HCT116 (cell line): ENCODE measurements at regions not wholly inside any gene's neighbourhood (a gene's known extent, or its start where the extent isn't known, plus 50 kb on each side); places are given as distances from the start of the nearest gene placed in this dataset.

Experiments used
- ATAC-seq: fragments of 200-7000 bp; cut with Tn5 transposase; 2 replicates; pipeline ENCODE4 v1.9.1; 2020; ENCODE audit warnings: mild to moderate bottlenecking, moderate library complexity
- BruUV-seq: library from RNA; stranded (reverse); fragments of 400-500 nt; replicated peaks from 2 replicates; lab custom pipeline; 2021; lab: Mats Ljungman, UMichigan
- CTCF ChIA-PET: fragments of 300-600 bp; sonication (Branson Sonifier 250); formaldehyde crosslinking; loops from one replicate; lab custom pipeline; 2021; ENCODE audit warnings: antibody characterized with exemption; lab: Charles Lee
- POLR2A ChIA-PET: fragments of 300-600, 350-600 bp; sonication (Branson Sonifier 250); formaldehyde crosslinking; loops from one replicate; lab custom pipeline; 2021; ENCODE audit warnings: antibody characterized with exemption; lab: Charles Lee
- RAD21 ChIA-PET, 2 experiments: fragments of 300-600 bp; sonication (Branson Sonifier 250); formaldehyde crosslinking; loops; one replicate each; lab custom pipeline; 2023; ENCODE audit warnings: low total read pairs in 2 of 2; ENCODE audit not compliant: uncharacterized antibody in 2 of 2, unreplicated experiment in 2 of 2, low non-redundant PET in 1 of 2; lab: Charles Lee
- DNase-seq: peaks from one replicate; pipeline ENCODE4 v3.0.0-alpha.2; 2010; ENCODE audit warnings: low read depth, low spot score
- H2AFZ ChIP-seq: fragments of 200-600 bp; shearing (Covaris generic), sonication (generic); 2 replicates; pipeline ENCODE4 v1.6.1; 2017; ENCODE audit warnings: low read depth, mixed run types, mixed read lengths, antibody characterized with exemption, low read length; ENCODE audit not compliant: poor library complexity, severe bottlenecking
- H3K27ac ChIP-seq: 2 replicates; pipeline ENCODE4 v1.5.1; 2012; ENCODE audit warnings: low read depth, low read length
- H3K27me3 ChIP-seq: fragments of 200-600 bp; sonication (generic); 2 replicates; pipeline ENCODE4 v1.6.1; 2016; ENCODE audit warnings: mixed run types, low read length, mixed read lengths; ENCODE audit not compliant: insufficient read depth
- H3K36me3 ChIP-seq, 2 experiments: fragments of 200-500 bp in 1 of 2; fragments of 200-600 bp in 1 of 2; sonication (Bioruptor generic) in 1 of 2; sonication (generic) in 1 of 2; 2 replicates each; pipeline versions ENCODE4 v1.5.1 to v1.6.1; 2014 to 2016; ENCODE audit warnings: low read length in 2 of 2, inconsistent platforms in 1 of 2, mixed read lengths in 1 of 2, mixed run types in 1 of 2; ENCODE audit not compliant: insufficient read depth in 2 of 2, control insufficient read depth in 1 of 2
- H3K4me1 ChIP-seq, 2 experiments: fragments of 200-600 bp in 1 of 2; sonication (generic) in 1 of 2; 2 replicates each; pipeline versions ENCODE4 v1.5.1 to v1.6.1; 2012 to 2017; ENCODE audit warnings: low read length in 2 of 2, inconsistent platforms in 1 of 2, mild to moderate bottlenecking in 1 of 2, mixed read lengths in 1 of 2, mixed run types in 1 of 2, moderate library complexity in 1 of 2; ENCODE audit not compliant: insufficient read depth in 2 of 2, control insufficient read depth in 1 of 2
- H3K4me2 ChIP-seq: fragments of 200-600 bp; sonication (generic); 2 replicates; pipeline ENCODE4 v1.6.1; 2017; ENCODE audit warnings: mixed run types, low read length, mixed read lengths
- H3K4me3 ChIP-seq, 2 experiments: fragments of 200-600 bp in 1 of 2; sonication (generic) in 1 of 2; replicated peaks in 1 of 2; 2 replicates each; pipeline ENCODE4 v1.5.1; 2011 to 2016; ENCODE audit warnings: low read length in 2 of 2, control low read depth in 1 of 2, low read depth in 1 of 2, mild to moderate bottlenecking in 1 of 2, mixed read lengths in 1 of 2, mixed run types in 1 of 2
- H3K79me2 ChIP-seq: fragments of 200-600 bp; sonication (generic); 2 replicates; pipeline ENCODE4 v1.6.1; 2017; ENCODE audit warnings: mild to moderate bottlenecking, mixed run types, low read length, moderate library complexity, mixed read lengths; ENCODE audit not compliant: insufficient read depth
- H3K9ac ChIP-seq: fragments of 200-600 bp; sonication (generic); 2 replicates; pipeline ENCODE4 v1.6.1; 2016; ENCODE audit warnings: low read length, mixed read lengths
- H3K9me2 ChIP-seq: fragments of 200-600 bp; sonication (generic), shearing (Covaris generic); 2 replicates; pipeline ENCODE4 v1.6.1; 2017; ENCODE audit warnings: mixed run types, mild to moderate bottlenecking, moderate library complexity; ENCODE audit not compliant: insufficient read depth
- H3K9me3 ChIP-seq, 2 experiments: fragments of 200-500 bp in 1 of 2; fragments of 200-600 bp in 1 of 2; sonication (Bioruptor generic) in 1 of 2; sonication (generic) in 1 of 2; 2 replicates each; pipeline ENCODE4 v1.6.1; 2014 to 2017; ENCODE audit warnings: low read length in 2 of 2, mixed read lengths in 2 of 2, inconsistent platforms in 1 of 2, low read depth in 1 of 2, mild to moderate bottlenecking in 1 of 2, mixed run types in 1 of 2, moderate library complexity in 1 of 2; ENCODE audit not compliant: control insufficient read depth in 1 of 2, insufficient read depth in 1 of 2
- H4K20me1 ChIP-seq: fragments of 200-600 bp; sonication (generic), shearing (Covaris generic); 2 replicates; pipeline ENCODE4 v1.6.1; 2017; ENCODE audit warnings: mixed run types, mild to moderate bottlenecking, moderate library complexity; ENCODE audit not compliant: insufficient read depth
- CBX3 ChIP-seq: IDR thresholded peaks from 2 replicates; pipeline ENCODE4 v1.6.1; 2012; ENCODE audit warnings: low read depth
- CEBPB ChIP-seq: IDR thresholded peaks from 2 replicates; pipeline ENCODE4 v1.6.1; 2012; ENCODE audit warnings: low read depth
- CTCF ChIP-seq, 3 experiments: fragments of 200-600 bp in 1 of 3; sonication (generic) in 1 of 3; IDR thresholded peaks in 2 of 3; conservative IDR thresholded peaks in 1 of 3; 2 replicates each; pipeline ENCODE4 v1.5.1; 2012 to 2017; ENCODE audit warnings: low read depth in 2 of 3, low read length in 2 of 3, antibody characterized with exemption in 1 of 3, borderline replicate concordance in 1 of 3, control low read depth in 1 of 3, mild to moderate bottlenecking in 1 of 3, mixed read lengths in 1 of 3, mixed run types in 1 of 3, moderate library complexity in 1 of 3; ENCODE audit not compliant: insufficient read depth in 1 of 3
- EGR1 ChIP-seq: IDR thresholded peaks from 2 replicates; pipeline ENCODE4 v1.6.1; 2012; ENCODE audit warnings: low read depth
- ELF1 ChIP-seq: IDR thresholded peaks from 2 replicates; pipeline ENCODE4 v1.6.1; 2012; ENCODE audit warnings: low read depth, borderline replicate concordance
- EZH2 ChIP-seq: fragments of 200-600 bp; sonication (generic); IDR thresholded peaks from 2 replicates; pipeline ENCODE4 v1.6.1; 2017; ENCODE audit warnings: antibody characterized with exemption, mixed run types
- EZH2phosphoT487 ChIP-seq: fragments of 200-600 bp; IDR thresholded peaks from 2 replicates; pipeline ENCODE4 v1.6.1; 2018; ENCODE audit warnings: antibody characterized with exemption, borderline replicate concordance
- FOSL1 ChIP-seq: IDR thresholded peaks from 2 replicates; pipeline ENCODE4 v1.6.1; 2012; ENCODE audit warnings: low read depth
- JUND ChIP-seq: IDR thresholded peaks from 2 replicates; pipeline ENCODE4 v1.6.1; 2012
- MAX ChIP-seq: IDR thresholded peaks from 2 replicates; pipeline ENCODE4 v1.6.1; 2012
- REST ChIP-seq: IDR thresholded peaks from 2 replicates; pipeline ENCODE4 v1.6.1; 2012; ENCODE audit warnings: low read depth
- SIN3A ChIP-seq: IDR thresholded peaks from 2 replicates; pipeline ENCODE4 v1.6.1; 2012; ENCODE audit warnings: low read depth
- SP1 ChIP-seq: IDR thresholded peaks from 2 replicates; pipeline ENCODE4 v1.6.1; 2012; ENCODE audit warnings: low read depth
- SRF ChIP-seq: IDR thresholded peaks from 2 replicates; pipeline ENCODE4 v1.6.1; 2012; ENCODE audit warnings: low read depth
- TCF7L2 ChIP-seq: IDR thresholded peaks from 2 replicates; pipeline ENCODE4 v1.7.0; 2011; ENCODE audit warnings: borderline replicate concordance, inconsistent platforms; ENCODE audit not compliant: insufficient read depth, insufficient read length; ENCODE audit errors: extremely low read depth
- ZNF274 ChIP-seq: fragments of 200-500 bp; sonication (Bioruptor generic); IDR thresholded peaks from 2 replicates; pipeline ENCODE4 v1.6.1; 2014; ENCODE audit warnings: mild to moderate bottlenecking, low read depth, low read length, inconsistent platforms
- intact Hi-C: fragments of 100-400 bp; cut with micrococcal nuclease; formaldehyde crosslinking; loops from 2 replicates; pipeline ENCODE4 v1.10.0; 2022

GRCh38 chr4:23122666-23123400 lies 430.1 kb downstream of the GBA3 start:
- no peak overlapping the region for H3K9ac ChIP-seq
- TF ChIP-seq EZH2 (no peak), JUND (no peak), CEBPB (no peak), CBX3 (no peak)
- TF ChIP-seq, all 23 proteins: peak for 0
- Histone ChIP-seq H3K36me3 (no peaks in the 10 kb centered on the region), H3K27ac (no peak overlapping the region), H2AFZ (no peak overlapping the region), H3K79me2 (no peaks in the 10 kb centered on the region), H4K20me1 (no peaks in the 10 kb centered on the region), H3K9me3 (peaks cover 5 to 8% of the 10 kb centered on the region in 2 experiments; a peak in 2 of 4 replicates), H3K27me3 (no peaks in the 10 kb centered on the region), H3K4me2 (no peak overlapping the region), H3K9me2 (no peaks in the 10 kb centered on the region), H3K4me3 (no peak overlapping the region), H3K4me1 (no peaks in the 10 kb centered on the region)
- no TSS peak for BruUV-seq
- intact Hi-C loops, result no loop called here
- ChIA-PET CTCF (no interaction called here), POLR2A (no interaction called here), RAD21 (no interaction called here)
- no peak for ATAC-seq
- no peak for DNase-seq

GRCh38 chr4:23120374-23120773 lies 427.6 kb downstream of the GBA3 start:
- Histone ChIP-seq H3K9me3 (peaks cover 0 to 1% of the 10 kb centered on the region in 2 experiments; a peak in 2 of 4 replicates), H3K27me3 (no peaks in the 10 kb centered on the region), H3K4me2 (no peak overlapping the region), H3K4me1 (no peaks in the 10 kb centered on the region), H3K9me2 (no peaks in the 10 kb centered on the region), H3K79me2 (no peaks in the 10 kb centered on the region), H3K9ac (no peak overlapping the region), H4K20me1 (no peaks in the 10 kb centered on the region), H2AFZ (no peak overlapping the region), H3K36me3 (no peaks in the 10 kb centered on the region), H3K4me3 (no peak overlapping the region), H3K27ac (no peak overlapping the region)
- ChIA-PET RAD21 (no interaction called here), CTCF (no interaction called here), POLR2A (no interaction called here)
- intact Hi-C loops, result no loop called here
- BruUV-seq, result no TSS peak
- no peak for DNase-seq
- ATAC-seq, result no peak
- TF ChIP-seq SRF, result no peak
- no peak for TF ChIP-seq ELF1
- no peak for TF ChIP-seq SIN3A
- TF ChIP-seq EZH2phosphoT487, result no peak
- TF ChIP-seq CEBPB, result no peak
- TF ChIP-seq CTCF (IDR thresholded peaks at IDR 0.05 in 2 of 3, conservative IDR thresholded peaks at IDR 0.05 in 1 of 3; ENCODE audit: borderline replicate concordance in 1 of 3, insufficient read depth in 1 of 3, low read depth in 2 of 3, low read length in 2 of 3), result no peak
- TF ChIP-seq SP1, result no peak
- TF ChIP-seq TCF7L2, result no peak
- no peak for TF ChIP-seq REST
- TF ChIP-seq MAX, result no peak
- no peak for TF ChIP-seq ZNF274
- no peak for TF ChIP-seq EGR1
- no peak for TF ChIP-seq CBX3
- TF ChIP-seq FOSL1, result no peak
